ENCODE measurements at regions not wholly inside any gene's neighbourhood (a gene's known extent, or its start where the extent isn't known, plus 50 kb on each side); places are given as distances from the start of the nearest gene placed in this dataset.

DNA sequence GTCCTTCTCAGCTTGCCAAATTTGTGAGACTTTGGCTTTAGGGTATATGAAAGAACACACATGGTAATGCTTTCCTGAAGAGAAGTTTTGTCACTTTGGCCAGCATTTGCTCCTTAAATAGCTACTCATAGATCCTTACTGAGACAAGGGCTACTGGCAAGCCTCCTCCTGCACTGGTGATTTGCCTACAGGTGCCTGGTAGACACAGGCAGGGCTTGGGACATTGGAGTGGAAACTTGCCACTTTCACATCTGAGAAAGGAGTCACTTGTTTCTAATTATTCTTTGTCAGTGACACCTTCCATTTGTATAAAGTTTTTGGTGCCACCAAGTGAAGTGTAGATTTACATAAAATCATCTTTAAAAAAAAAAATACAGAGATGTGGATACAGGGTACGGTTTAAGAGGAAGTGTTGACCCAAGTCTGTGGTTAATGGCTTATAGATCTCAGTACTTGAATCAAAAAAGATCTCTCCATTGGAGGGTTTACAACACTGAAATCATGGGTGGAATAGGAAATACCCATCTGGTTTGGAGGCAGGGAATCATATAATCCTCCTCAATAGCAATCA is 132.8 kb upstream of the GADL1 start:
- TF ChIP-seq, protein P1, sequence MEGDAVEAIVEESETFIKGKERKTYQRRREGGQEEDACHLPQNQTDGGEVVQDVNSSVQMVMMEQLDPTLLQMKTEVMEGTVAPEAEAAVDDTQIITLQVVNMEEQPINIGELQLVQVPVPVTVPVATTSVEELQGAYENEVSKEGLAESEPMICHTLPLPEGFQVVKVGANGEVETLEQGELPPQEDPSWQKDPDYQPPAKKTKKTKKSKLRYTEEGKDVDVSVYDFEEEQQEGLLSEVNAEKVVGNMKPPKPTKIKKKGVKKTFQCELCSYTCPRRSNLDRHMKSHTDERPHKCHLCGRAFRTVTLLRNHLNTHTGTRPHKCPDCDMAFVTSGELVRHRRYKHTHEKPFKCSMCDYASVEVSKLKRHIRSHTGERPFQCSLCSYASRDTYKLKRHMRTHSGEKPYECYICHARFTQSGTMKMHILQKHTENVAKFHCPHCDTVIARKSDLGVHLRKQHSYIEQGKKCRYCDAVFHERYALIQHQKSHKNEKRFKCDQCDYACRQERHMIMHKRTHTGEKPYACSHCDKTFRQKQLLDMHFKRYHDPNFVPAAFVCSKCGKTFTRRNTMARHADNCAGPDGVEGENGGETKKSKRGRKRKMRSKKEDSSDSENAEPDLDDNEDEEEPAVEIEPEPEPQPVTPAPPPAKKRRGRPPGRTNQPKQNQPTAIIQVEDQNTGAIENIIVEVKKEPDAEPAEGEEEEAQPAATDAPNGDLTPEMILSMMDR (IDR thresholded peaks at IDR 0.05; ENCODE audit: insufficient read depth, low read length, poor library complexity, severe bottlenecking) = no peak
- no peaks in the 10 kb centered on the region for H3K36me3 ChIP-seq (ENCODE audit: control insufficient read depth, insufficient read depth, low read length)
- H3K4me3 ChIP-seq (replicated peaks; ENCODE audit: low read depth, low read length) = no peak overlapping the region
- DNase-seq (ENCODE audit: extremely low read depth, insufficient read length) = no peak
- H3K27me3 ChIP-seq (replicated peaks; ENCODE audit: control insufficient read depth, insufficient read depth, low read length) = no peaks in the 10 kb centered on the region

DNA sequence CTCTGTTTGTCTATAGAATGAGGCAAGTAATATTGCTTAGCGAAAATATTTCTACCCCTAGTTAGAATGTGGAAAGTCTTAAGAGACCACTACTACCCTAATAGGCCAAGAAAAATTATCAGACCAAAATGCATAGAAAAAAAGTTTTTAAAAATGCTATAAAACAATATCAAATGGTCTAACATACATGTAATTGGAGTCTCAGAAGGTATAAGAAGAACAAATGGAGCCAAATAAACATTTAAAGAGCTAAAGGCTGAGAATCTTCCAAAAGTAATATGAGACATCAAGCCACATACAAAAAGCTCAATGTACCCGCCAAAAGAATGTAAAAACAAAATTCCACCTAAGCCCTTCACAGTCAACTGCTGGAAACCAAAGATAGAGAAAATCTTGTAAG is 133.5 kb upstream of the GADL1 start:
- Histone ChIP-seq H3K27me3 (replicated peaks; ENCODE audit: control insufficient read depth, insufficient read depth, low read length) (no peaks in the 10 kb centered on the region), H3K4me3 (replicated peaks; ENCODE audit: low read depth, low read length) (no peak overlapping the region), H3K36me3 (ENCODE audit: control insufficient read depth, insufficient read depth, low read length) (no peaks in the 10 kb centered on the region)
- TF ChIP-seq, protein P1 (IDR thresholded peaks at IDR 0.05; ENCODE audit: insufficient read depth, low read length, poor library complexity, severe bottlenecking) = no peak
- no peak for DNase-seq (ENCODE audit: extremely low read depth, insufficient read length)

DNA sequence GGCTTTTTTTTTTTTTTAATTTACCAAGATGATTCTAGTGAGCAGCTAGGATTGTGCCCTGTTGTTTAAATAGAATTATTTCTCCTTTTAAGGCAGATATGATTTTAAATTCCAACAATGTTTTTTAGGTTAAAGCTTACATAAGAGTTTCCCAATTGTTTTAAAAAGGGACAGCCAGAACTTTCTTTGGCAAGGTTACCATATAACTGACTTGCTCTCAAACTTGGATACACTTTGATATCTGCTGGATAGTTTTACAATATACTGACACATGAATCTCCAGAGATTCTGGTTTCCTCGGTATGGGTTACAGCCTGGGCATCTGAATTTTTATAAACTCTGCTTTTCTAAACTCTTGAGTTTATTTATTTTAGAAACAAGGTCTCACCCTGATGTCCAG is 134.3 kb upstream of the GADL1 start:
- Histone ChIP-seq H3K36me3 (ENCODE audit: control insufficient read depth, insufficient read depth, low read length) (no peaks in the 10 kb centered on the region), H3K4me3 (replicated peaks; ENCODE audit: low read depth, low read length) (no peak overlapping the region), H3K27me3 (replicated peaks; ENCODE audit: control insufficient read depth, insufficient read depth, low read length) (no peaks in the 10 kb centered on the region)
- TF ChIP-seq, protein P1 (IDR thresholded peaks at IDR 0.05; ENCODE audit: insufficient read depth, low read length, poor library complexity, severe bottlenecking) = no peak
- DNase-seq (ENCODE audit: extremely low read depth, insufficient read length) = no peak

DNA sequence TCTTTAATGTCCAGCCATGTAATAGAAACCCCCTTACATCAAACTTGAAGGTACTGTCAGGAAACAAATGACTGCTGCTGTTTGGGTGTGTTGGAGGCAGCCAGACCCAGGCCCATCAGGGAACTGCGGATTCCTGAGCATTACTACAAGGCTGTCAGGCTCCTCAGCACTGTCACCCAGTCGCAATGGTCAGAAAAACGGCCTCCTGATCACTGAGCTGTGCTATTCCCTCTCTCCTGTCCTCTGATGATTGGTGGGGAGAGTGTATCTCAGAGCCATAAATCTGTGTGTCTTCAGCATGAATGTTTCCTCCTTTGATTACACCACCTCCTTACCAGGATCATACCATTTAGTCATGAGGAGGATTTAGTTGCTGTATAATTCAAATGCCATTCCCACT is 135.2 kb upstream of the GADL1 start:
- no peak for DNase-seq (ENCODE audit: extremely low read depth, insufficient read length)
- Histone ChIP-seq H3K36me3 (ENCODE audit: control insufficient read depth, insufficient read depth, low read length) (no peaks in the 10 kb centered on the region), H3K4me3 (replicated peaks; ENCODE audit: low read depth, low read length) (no peak overlapping the region), H3K27me3 (replicated peaks; ENCODE audit: control insufficient read depth, insufficient read depth, low read length) (no peaks in the 10 kb centered on the region)
- TF ChIP-seq, protein P1 (IDR thresholded peaks at IDR 0.05; ENCODE audit: insufficient read depth, low read length, poor library complexity, severe bottlenecking) = no peak

DNA sequence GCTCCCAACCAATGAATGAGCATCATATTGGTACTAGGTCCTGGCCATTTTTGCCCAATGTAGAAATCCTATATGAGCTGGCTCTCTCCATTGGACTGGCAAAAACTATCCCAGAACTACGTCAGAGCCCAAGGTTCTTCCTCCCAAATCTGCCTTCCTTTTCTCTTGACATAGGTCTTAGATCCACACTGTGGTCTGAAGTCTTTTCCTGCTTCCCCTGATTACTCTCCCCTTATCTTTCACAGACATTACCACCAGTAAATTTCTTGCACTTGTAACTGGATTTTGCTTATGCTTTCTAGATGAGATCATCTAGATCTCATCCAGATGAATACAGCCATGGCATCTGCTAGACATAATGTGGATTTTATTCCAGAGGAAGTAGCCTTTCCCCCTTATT is 141.2 kb upstream of the GADL1 start:
- H3K36me3 ChIP-seq (ENCODE audit: control insufficient read depth, insufficient read depth, low read length) = no peaks in the 10 kb centered on the region
- no peak for DNase-seq (ENCODE audit: extremely low read depth, insufficient read length)
- no peak overlapping the region for H3K4me3 ChIP-seq (replicated peaks; ENCODE audit: low read depth, low read length)
- H3K27me3 ChIP-seq (replicated peaks; ENCODE audit: control insufficient read depth, insufficient read depth, low read length) = no peaks in the 10 kb centered on the region
- TF ChIP-seq, protein P1 (IDR thresholded peaks at IDR 0.05; ENCODE audit: insufficient read depth, low read length, poor library complexity, severe bottlenecking) = no peak
